Loucy (cell line): ENCODE measurements at regions not wholly inside any gene's neighbourhood (a gene's known extent, or its start where the extent isn't known, plus 50 kb on each side); places are given as distances from the start of the nearest gene placed in this dataset.

Source experiments
- H2AFZ ChIP-seq: fragments of 200-600 bp; sonication (generic); 2 replicates; pipeline ENCODE4 v1.6.0; 2016; ENCODE audit warnings: antibody characterized with exemption, mild to moderate bottlenecking, low read length, moderate library complexity
- H3F3A ChIP-seq: fragments of 200-600 bp; 2 replicates; pipeline ENCODE4 v1.6.0; 2016; ENCODE audit warnings: antibody characterized with exemption, low read depth, mild to moderate bottlenecking
- H3K27me3 ChIP-seq: fragments of 200-600 bp; sonication (generic); 2 replicates; pipeline ENCODE4 v1.6.1; 2014; ENCODE audit warnings: low read length, mild to moderate bottlenecking; ENCODE audit not compliant: insufficient read depth, poor library complexity, severe bottlenecking
- H3K36me3 ChIP-seq: fragments of 200-600 bp; sonication (generic); 2 replicates; pipeline ENCODE4 v1.6.1; 2016; ENCODE audit warnings: low read length; ENCODE audit not compliant: insufficient read depth
- H3K4me1 ChIP-seq: fragments of 200-600 bp; sonication (generic); 2 replicates; pipeline ENCODE4 v1.5.1; 2014; ENCODE audit warnings: low read length, mild to moderate bottlenecking; ENCODE audit not compliant: insufficient read depth, poor library complexity, severe bottlenecking
- H3K4me2 ChIP-seq: fragments of 200-600 bp; sonication (generic); 2 replicates; pipeline ENCODE4 v1.6.0; 2014; ENCODE audit warnings: antibody characterized with exemption, low read length, low read depth, mild to moderate bottlenecking; ENCODE audit not compliant: poor library complexity, severe bottlenecking
- H3K4me3 ChIP-seq: fragments of 200-600 bp; sonication (generic); 2 replicates; pipeline ENCODE4 v1.5.1; 2014; ENCODE audit warnings: low read length, mild to moderate bottlenecking, mixed read lengths; ENCODE audit not compliant: poor library complexity, severe bottlenecking
- H3K79me2 ChIP-seq: fragments of 200-600 bp; sonication (generic); 2 replicates; pipeline ENCODE4 v1.6.1; 2014; ENCODE audit warnings: low read length; ENCODE audit not compliant: insufficient read depth
- H3K9ac ChIP-seq: fragments of 200-600 bp; sonication (generic); 2 replicates; pipeline ENCODE4 v1.6.0; 2014; ENCODE audit warnings: mild to moderate bottlenecking, low read depth, low read length, moderate library complexity; ENCODE audit not compliant: poor library complexity, severe bottlenecking
- H3K9me2 ChIP-seq: fragments of 200-600 bp; sonication (generic); replicated peaks from 2 replicates; pipeline ENCODE4 v1.6.1; 2016; ENCODE audit warnings: low read depth, low read length, mixed read lengths
- H3K9me3 ChIP-seq: fragments of 200-600 bp; sonication (generic); 2 replicates; pipeline ENCODE4 v1.6.1; 2014; ENCODE audit warnings: mild to moderate bottlenecking, antibody characterized with exemption, low read length, low read depth; ENCODE audit not compliant: insufficient read depth
- H4K20me1 ChIP-seq: fragments of 200-600 bp; sonication (generic); 2 replicates; pipeline ENCODE4 v1.6.0; 2014; ENCODE audit warnings: antibody characterized with exemption, low read length, mild to moderate bottlenecking; ENCODE audit not compliant: insufficient read depth, poor library complexity, severe bottlenecking
- CTCF ChIP-seq: fragments of 200-600 bp; sonication (generic); conservative IDR thresholded peaks from 2 replicates; pipeline ENCODE4 v1.5.1; 2014; ENCODE audit warnings: mild to moderate bottlenecking, antibody characterized with exemption, low read length
- EZH2phosphoT487 ChIP-seq: fragments of 200-600 bp; IDR thresholded peaks from 2 replicates; pipeline ENCODE4 v1.6.1; 2018; ENCODE audit warnings: antibody characterized with exemption, mild to moderate bottlenecking, moderate library complexity, borderline replicate concordance

- Histone ChIP-seq H3K4me2 (no peak overlapping the region), H3K9me3 (no peaks in the 10 kb centered on the region), H3K4me1 (no peaks in the 10 kb centered on the region), H3K9ac (no peak overlapping the region), H4K20me1 (no peaks in the 10 kb centered on the region), H3K4me3 (no peak overlapping the region), H3K27me3 (no peaks in the 10 kb centered on the region), H3K9me2 (no peaks in the 10 kb centered on the region), H3F3A (no peaks in the 10 kb centered on the region), H3K79me2 (no peaks in the 10 kb centered on the region), H2AFZ (no peak overlapping the region), H3K36me3 (no peaks in the 10 kb centered on the region)
- TF ChIP-seq EZH2phosphoT487 (no peak), CTCF (no peak)
Observed at GRCh38 chr18:57900906-57901435, 97.9 kb upstream of the ATP8B1 start.

GRCh38 chr18:57898506-57899124 lies 95.5 kb upstream of the ATP8B1 start:
- H3K4me2 ChIP-seq: no peak overlapping the region
- no peak overlapping the region for H3K4me3 ChIP-seq
- no peaks in the 10 kb centered on the region for H3K4me1 ChIP-seq
- H3K9me2 ChIP-seq: no peaks in the 10 kb centered on the region
- TF ChIP-seq CTCF: no peak
- no peak for TF ChIP-seq EZH2phosphoT487
- H3K9me3 ChIP-seq: no peaks in the 10 kb centered on the region
- no peaks in the 10 kb centered on the region for H4K20me1 ChIP-seq
- H2AFZ ChIP-seq: no peak overlapping the region
- H3F3A ChIP-seq: no peaks in the 10 kb centered on the region
- H3K27me3 ChIP-seq: no peaks in the 10 kb centered on the region
- H3K9ac ChIP-seq: no peak overlapping the region
- no peaks in the 10 kb centered on the region for H3K79me2 ChIP-seq
- no peaks in the 10 kb centered on the region for H3K36me3 ChIP-seq

GRCh38 chr18:57895182-57895581 lies 92.1 kb upstream of the ATP8B1 start:
- H3K79me2 ChIP-seq: no peaks in the 10 kb centered on the region
- H3K9me2 ChIP-seq: no peaks in the 10 kb centered on the region
- H3K36me3 ChIP-seq: no peaks in the 10 kb centered on the region
- H3K4me2 ChIP-seq: no peak overlapping the region
- no peak overlapping the region for H2AFZ ChIP-seq
- TF ChIP-seq CTCF: no peak
- no peak for TF ChIP-seq EZH2phosphoT487
- H4K20me1 ChIP-seq: no peaks in the 10 kb centered on the region
- H3F3A ChIP-seq: no peaks in the 10 kb centered on the region
- no peaks in the 10 kb centered on the region for H3K27me3 ChIP-seq
- no peaks in the 10 kb centered on the region for H3K9me3 ChIP-seq
- no peak overlapping the region for H3K4me3 ChIP-seq
- no peak overlapping the region for H3K9ac ChIP-seq
- no peaks in the 10 kb centered on the region for H3K4me1 ChIP-seq
